CD14-positive monocyte (primary cell): ENCODE measurements at regions not wholly inside any gene's neighbourhood (a gene's known extent, or its start where the extent isn't known, plus 50 kb on each side); places are given as distances from the start of the nearest gene placed in this dataset.

ENCODE experiments used
- DNase-seq, 3 donors: peaks; one replicate each; pipeline ENCODE4 v3.0.0-alpha.2; 2011 to 2022
- H2AFZ ChIP-seq: 2 replicates; pipeline ENCODE4 v1.6.0; 2012; ENCODE audit warnings: mild to moderate bottlenecking, low read depth, low read length, inconsistent platforms; ENCODE audit not compliant: insufficient read depth, poor library complexity, severe bottlenecking
- H3K27ac ChIP-seq, 2 donors: 1 replicate in 1 of 2; 2 replicates in 1 of 2; pipeline ENCODE4 v1.5.1; 2012 to 2013; ENCODE audit warnings: low read length in 2 of 2, control low read depth in 1 of 2, inconsistent platforms in 1 of 2, low read depth in 1 of 2, mild to moderate bottlenecking in 1 of 2
- H3K27me3 ChIP-seq, 2 donors: one replicate each; pipeline versions ENCODE4 v1.6.0 to v1.6.1; 2011 to 2013; ENCODE audit warnings: low read length in 2 of 2; ENCODE audit not compliant: control insufficient read depth in 2 of 2, insufficient read depth in 2 of 2
- H3K36me3 ChIP-seq, 2 donors: replicated peaks in 1 of 2; 1 replicate in 1 of 2; 2 replicates in 1 of 2; pipeline versions ENCODE4 v1.5.1 to v1.6.1; 2012 to 2013; ENCODE audit warnings: low read length in 2 of 2, control low read depth in 1 of 2, inconsistent platforms in 1 of 2, mild to moderate bottlenecking in 1 of 2; ENCODE audit not compliant: insufficient read depth in 2 of 2, control insufficient read depth in 1 of 2
- H3K4me1 ChIP-seq, 2 donors: 1 replicate in 1 of 2; 2 replicates in 1 of 2; pipeline versions ENCODE4 v1.5.1 to v1.6.1; 2012 to 2013; ENCODE audit warnings: low read length in 2 of 2, control low read depth in 1 of 2, inconsistent platforms in 1 of 2, mild to moderate bottlenecking in 1 of 2, moderate library complexity in 1 of 2; ENCODE audit not compliant: insufficient read depth in 2 of 2, control insufficient read depth in 1 of 2
- H3K4me2 ChIP-seq: replicated peaks from 2 replicates; pipeline ENCODE3; 2012; ENCODE audit warnings: low read length, moderate library complexity, mild to moderate bottlenecking; ENCODE audit not compliant: poor library complexity, severe bottlenecking; ENCODE audit errors: extremely low read depth
- H3K4me3 ChIP-seq, 3 experiments: fragments of 200-600 bp in 1 of 3; sonication (generic) in 1 of 3; replicated peaks in 1 of 3; 1 replicate in 2 of 3; 2 replicates in 1 of 3; pipeline ENCODE4 v1.5.1; 2011 to 2013; ENCODE audit warnings: low read length in 3 of 3, mild to moderate bottlenecking in 3 of 3, control low read depth in 2 of 3, low read depth in 2 of 3, inconsistent platforms in 1 of 3, moderate library complexity in 1 of 3
- H3K79me2 ChIP-seq: 2 replicates; pipeline ENCODE4 v1.6.0; 2012; ENCODE audit warnings: mild to moderate bottlenecking, control low read depth, inconsistent platforms, low read length, moderate library complexity; ENCODE audit not compliant: insufficient read depth
- H3K9ac ChIP-seq: 2 replicates; pipeline ENCODE4 v1.6.0; 2017; ENCODE audit warnings: low read length, mild to moderate bottlenecking; ENCODE audit not compliant: insufficient read depth, poor library complexity, severe bottlenecking
- H3K9me3 ChIP-seq, 2 donors: replicated peaks in 1 of 2; 1 replicate in 1 of 2; 2 replicates in 1 of 2; pipeline versions ENCODE4 v1.5.1 to v1.6.1; 2012 to 2013; ENCODE audit warnings: low read length in 2 of 2, control low read depth in 1 of 2; ENCODE audit not compliant: control insufficient read depth in 1 of 2, insufficient read depth in 1 of 2
- H4K20me1 ChIP-seq: 2 replicates; pipeline ENCODE4 v1.6.0; 2012; ENCODE audit warnings: mild to moderate bottlenecking, low read length, control low read depth, moderate library complexity; ENCODE audit not compliant: insufficient read depth
- H3K27ac Mint-ChIP-seq, 7 donors: one replicate each; pipeline ENCODE4 v1.8.0; 2020; ENCODE audit warnings: mild to moderate bottlenecking in 7 of 7, mixed read lengths in 7 of 7, moderate library complexity in 6 of 7, inconsistent platforms in 2 of 7
- H3K27me3 Mint-ChIP-seq, 3 donors: one replicate each; pipeline ENCODE4 v1.8.0; 2021 to 2022; ENCODE audit warnings: low read depth in 3 of 3, mild to moderate bottlenecking in 3 of 3, mixed read lengths in 3 of 3, moderate library complexity in 3 of 3, inconsistent platforms in 1 of 3
- H3K36me3 Mint-ChIP-seq, 2 donors: one replicate each; pipeline ENCODE4 v1.8.0; 2020; ENCODE audit warnings: mixed read lengths in 2 of 2, inconsistent platforms in 1 of 2, mild to moderate bottlenecking in 1 of 2
- H3K4me1 Mint-ChIP-seq: one replicate; pipeline ENCODE4 v1.8.0; 2020; ENCODE audit warnings: mild to moderate bottlenecking, mixed read lengths
- H3K4me3 Mint-ChIP-seq, 2 donors: one replicate each; pipeline ENCODE4 v1.8.0; 2020; ENCODE audit warnings: mild to moderate bottlenecking in 2 of 2, mixed read lengths in 2 of 2, moderate library complexity in 1 of 2
- H3K9me3 Mint-ChIP-seq, 7 donors: one replicate each; pipeline ENCODE4 v1.8.0; 2020 to 2022; ENCODE audit warnings: mixed read lengths in 7 of 7, mild to moderate bottlenecking in 6 of 7, moderate library complexity in 6 of 7, inconsistent platforms in 2 of 7
- CTCF ChIP-seq: fragments of 200-600 bp; IDR thresholded peaks from one replicate; pipeline ENCODE4 v1.8.0; 2022; ENCODE audit warnings: antibody characterized with exemption, mild to moderate bottlenecking
- WGBS: methylation state at CpG from one replicate; pipeline ENCODE4 v1.1.5; 2013; ENCODE audit warnings: missing lambda C conversion rate; ENCODE audit not compliant: insufficient coverage; 5-methylcytosine and 5-hydroxymethylcytosine counted together
- intact Hi-C, 2 donors: fragments of 100-400 bp; cut with micrococcal nuclease; formaldehyde crosslinking; loops; one replicate each; pipeline versions ENCODE4 v1.15.0 to v1.15.1; 2023

- Mint-ChIP-seq H3K4me1 (no peaks in the 10 kb centered on the region), H3K27ac (no peak overlapping the region), H3K9me3 (peaks cover 4 to 13% (median 7%) of the 10 kb centered on the region in 7 donors), H3K4me3 (no peak overlapping the region), H3K27me3 (peaks cover 0 to 1% (median 0%) of the 10 kb centered on the region in 3 donors), H3K36me3 (no peaks in the 10 kb centered on the region)
- no peak for TF ChIP-seq CTCF
- DNase-seq, result no peak
- H3K9me3 ChIP-seq, result peaks cover 4 to 17% of the 10 kb centered on the region in 2 donors
- no peak overlapping the region for H2AFZ ChIP-seq
- H3K4me3 ChIP-seq, result no peak overlapping the region
- no peaks in the 10 kb centered on the region for H4K20me1 ChIP-seq
- 91% methylated on average over 11 of the region's 13 CpGs for WGBS
- H3K79me2 ChIP-seq, result no peaks in the 10 kb centered on the region
- no peak overlapping the region for H3K9ac ChIP-seq
- H3K36me3 ChIP-seq, result no peaks in the 10 kb centered on the region
- H3K27ac ChIP-seq, result no peak overlapping the region
- H3K4me2 ChIP-seq, result no peak overlapping the region
- intact Hi-C loops, result no loop called here
- no peaks in the 10 kb centered on the region for H3K4me1 ChIP-seq
- no peaks in the 10 kb centered on the region for H3K27me3 ChIP-seq
Measured at GRCh38 chr20:54794874-54795273, 319.5 kb downstream of the DOK5 start.

- Mint-ChIP-seq H3K27ac (peak overlapping the region in 1 of 7 donors; percentile 27), H3K4me3 (no peak overlapping the region), H3K36me3 (no peaks in the 10 kb centered on the region), H3K9me3 (peaks cover 4 to 14% (median 10%) of the 10 kb centered on the region in 7 donors), H3K27me3 (peaks cover 0 to 1% (median 0%) of the 10 kb centered on the region in 3 donors), H3K4me1 (no peaks in the 10 kb centered on the region)
- Histone ChIP-seq H4K20me1 (no peaks in the 10 kb centered on the region), H3K27me3 (no peaks in the 10 kb centered on the region), H3K9ac (no peak overlapping the region), H3K27ac (no peak overlapping the region), H2AFZ (no peak overlapping the region), H3K79me2 (no peaks in the 10 kb centered on the region), H3K4me1 (no peaks in the 10 kb centered on the region), H3K4me3 (no peak overlapping the region), H3K9me3 (peaks cover 4 to 17% of the 10 kb centered on the region in 2 donors), H3K4me2 (no peak overlapping the region), H3K36me3 (no peaks in the 10 kb centered on the region)
- 74% methylated on average over 5 of the region's 6 CpGs for WGBS
- DNase-seq, result no peak
- intact Hi-C loops, result no loop called here
- no peak for TF ChIP-seq CTCF
Measured at GRCh38 chr20:54794110-54794509, 318.7 kb downstream of the DOK5 start.
